DND-41 (cell line): ENCODE measurements at regions not wholly inside any gene's neighbourhood (a gene's known extent, or its start where the extent isn't known, plus 50 kb on each side); places are given as distances from the start of the nearest gene placed in this dataset.

Experiments
- ATAC-seq: fragments of 200-7000 bp; cut with Tn5 transposase; 3 replicates; pipeline ENCODE4 v1.9.1; 2021; ENCODE audit warnings: low read depth; ENCODE audit not compliant: insufficient read depth
- DNase-seq: peaks from one replicate; pipeline ENCODE4 v3.0.0-alpha.2; 2020
- H2AFZ ChIP-seq: 2 replicates; pipeline ENCODE4 v1.6.0; 2012; ENCODE audit warnings: low read depth, low read length
- H3K27ac ChIP-seq: 2 replicates; pipeline ENCODE4 v1.5.1; 2012; ENCODE audit warnings: low read length, inconsistent platforms
- H3K27me3 ChIP-seq: fragments of 200-600 bp; sonication (generic); 2 replicates; pipeline ENCODE4 v1.6.0; 2012; ENCODE audit warnings: low read length, mild to moderate bottlenecking, inconsistent platforms; ENCODE audit not compliant: insufficient read depth, poor library complexity
- H3K36me3 ChIP-seq: 2 replicates; pipeline ENCODE4 v1.5.1; 2012; ENCODE audit warnings: low read length, inconsistent platforms; ENCODE audit not compliant: insufficient read depth
- H3K4me1 ChIP-seq: 2 replicates; pipeline ENCODE4 v1.5.1; 2012; ENCODE audit warnings: mild to moderate bottlenecking, low read length; ENCODE audit not compliant: insufficient read depth
- H3K4me2 ChIP-seq: 2 replicates; pipeline ENCODE4 v1.6.0; 2012; ENCODE audit warnings: mild to moderate bottlenecking, moderate library complexity, low read length, inconsistent platforms; ENCODE audit not compliant: insufficient read depth
- H3K4me3 ChIP-seq, 2 experiments: fragments of 200-600 bp in 1 of 2; shearing (Covaris generic) in 1 of 2; 2 replicates each; pipeline ENCODE4 v1.5.1; 2012 to 2016; ENCODE audit warnings: inconsistent platforms in 2 of 2, low read length in 2 of 2, mild to moderate bottlenecking in 2 of 2, low read depth in 1 of 2, moderate library complexity in 1 of 2
- H3K79me2 ChIP-seq: 2 replicates; pipeline ENCODE4 v1.6.0; 2012; ENCODE audit warnings: low read length, inconsistent platforms; ENCODE audit not compliant: insufficient read depth
- H3K9ac ChIP-seq: 2 replicates; pipeline ENCODE4 v1.6.0; 2012; ENCODE audit warnings: low read depth, mild to moderate bottlenecking, inconsistent platforms, low read length, moderate library complexity
- H3K9me3 ChIP-seq: 2 replicates; pipeline ENCODE4 v1.5.1; 2012; ENCODE audit warnings: low read length, moderate library complexity, mild to moderate bottlenecking, inconsistent platforms; ENCODE audit not compliant: insufficient read depth, severe bottlenecking
- H4K20me1 ChIP-seq: 2 replicates; pipeline ENCODE4 v1.6.0; 2012; ENCODE audit warnings: low read length; ENCODE audit not compliant: insufficient read depth
- EZH2 ChIP-seq: IDR thresholded peaks from 3 replicates; pipeline ENCODE4 v1.6.1; 2012; ENCODE audit warnings: borderline replicate concordance, low read depth, mild to moderate bottlenecking, moderate library complexity, low read length, inconsistent platforms; ENCODE audit not compliant: severe bottlenecking
- TF ChIP-seq, protein P1 (sequence below): IDR thresholded peaks from 2 replicates; pipeline ENCODE4 v1.5.1; 2012; ENCODE audit warnings: borderline replicate concordance, low read length, moderate library complexity, mild to moderate bottlenecking; ENCODE audit not compliant: poor library complexity, severe bottlenecking; ENCODE audit errors: extremely low read depth

GRCh38 chr19:31834070-31834469, 484.8 kb upstream of the TSHZ3 start:
- Histone ChIP-seq H3K4me2 (no peak overlapping the region), H3K36me3 (no peaks in the 10 kb centered on the region), H3K9ac (no peak overlapping the region), H3K4me1 (no peaks in the 10 kb centered on the region), H3K27me3 (no peaks in the 10 kb centered on the region), H2AFZ (no peak overlapping the region), H3K9me3 (peaks cover 6% of the 10 kb centered on the region), H3K4me3 (no peak overlapping the region), H4K20me1 (no peaks in the 10 kb centered on the region), H3K27ac (no peak overlapping the region), H3K79me2 (no peaks in the 10 kb centered on the region)
- TF ChIP-seq, protein P1, sequence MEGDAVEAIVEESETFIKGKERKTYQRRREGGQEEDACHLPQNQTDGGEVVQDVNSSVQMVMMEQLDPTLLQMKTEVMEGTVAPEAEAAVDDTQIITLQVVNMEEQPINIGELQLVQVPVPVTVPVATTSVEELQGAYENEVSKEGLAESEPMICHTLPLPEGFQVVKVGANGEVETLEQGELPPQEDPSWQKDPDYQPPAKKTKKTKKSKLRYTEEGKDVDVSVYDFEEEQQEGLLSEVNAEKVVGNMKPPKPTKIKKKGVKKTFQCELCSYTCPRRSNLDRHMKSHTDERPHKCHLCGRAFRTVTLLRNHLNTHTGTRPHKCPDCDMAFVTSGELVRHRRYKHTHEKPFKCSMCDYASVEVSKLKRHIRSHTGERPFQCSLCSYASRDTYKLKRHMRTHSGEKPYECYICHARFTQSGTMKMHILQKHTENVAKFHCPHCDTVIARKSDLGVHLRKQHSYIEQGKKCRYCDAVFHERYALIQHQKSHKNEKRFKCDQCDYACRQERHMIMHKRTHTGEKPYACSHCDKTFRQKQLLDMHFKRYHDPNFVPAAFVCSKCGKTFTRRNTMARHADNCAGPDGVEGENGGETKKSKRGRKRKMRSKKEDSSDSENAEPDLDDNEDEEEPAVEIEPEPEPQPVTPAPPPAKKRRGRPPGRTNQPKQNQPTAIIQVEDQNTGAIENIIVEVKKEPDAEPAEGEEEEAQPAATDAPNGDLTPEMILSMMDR, result no peak
- no peak for TF ChIP-seq EZH2
- no peak for ATAC-seq
- no peak for DNase-seq

DNA sequence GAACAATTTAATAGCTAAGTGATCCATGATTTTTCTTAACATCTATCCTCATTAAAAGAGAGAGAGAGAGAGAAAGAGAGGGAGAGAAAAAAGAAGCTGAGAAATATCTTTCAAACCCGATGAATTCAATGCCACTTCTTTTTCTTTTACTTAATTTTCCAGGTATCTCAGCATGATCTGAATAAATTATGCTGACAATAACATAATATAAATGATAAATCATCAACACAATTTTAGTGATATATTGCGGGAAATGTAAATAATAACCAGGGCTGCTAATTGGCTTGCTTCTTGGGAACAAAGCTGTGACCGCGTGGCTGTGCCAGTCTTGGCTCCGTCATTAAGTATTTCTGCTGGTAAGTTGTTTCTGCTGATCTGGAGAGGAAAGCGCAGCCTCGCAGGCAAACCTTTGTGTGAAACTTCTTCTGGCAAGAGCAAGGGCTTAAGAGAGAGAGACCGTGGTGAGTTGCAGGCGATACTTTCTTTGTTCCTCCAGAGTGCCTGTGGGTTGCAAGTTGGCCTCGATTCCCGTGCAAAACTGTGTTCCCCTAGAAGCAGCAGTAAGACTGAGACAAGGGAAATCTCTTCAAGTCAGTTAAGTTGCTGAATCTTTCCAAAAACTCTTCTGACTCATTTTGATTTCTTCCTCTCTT, 489.1 kb upstream of the TSHZ3 start:
- Histone ChIP-seq H3K36me3 (no peaks in the 10 kb centered on the region), H3K4me3 (no peak overlapping the region), H4K20me1 (no peaks in the 10 kb centered on the region), H3K27ac (no peak overlapping the region), H3K4me1 (no peaks in the 10 kb centered on the region), H3K27me3 (no peaks in the 10 kb centered on the region), H3K79me2 (no peaks in the 10 kb centered on the region), H3K9me3 (peaks cover 6% of the 10 kb centered on the region), H3K9ac (no peak overlapping the region), H3K4me2 (no peak overlapping the region), H2AFZ (no peak overlapping the region)
- ATAC-seq (no peak), DNase-seq (no peak)
- TF ChIP-seq, protein P1, result no peak
- no peak for TF ChIP-seq EZH2

DNA sequence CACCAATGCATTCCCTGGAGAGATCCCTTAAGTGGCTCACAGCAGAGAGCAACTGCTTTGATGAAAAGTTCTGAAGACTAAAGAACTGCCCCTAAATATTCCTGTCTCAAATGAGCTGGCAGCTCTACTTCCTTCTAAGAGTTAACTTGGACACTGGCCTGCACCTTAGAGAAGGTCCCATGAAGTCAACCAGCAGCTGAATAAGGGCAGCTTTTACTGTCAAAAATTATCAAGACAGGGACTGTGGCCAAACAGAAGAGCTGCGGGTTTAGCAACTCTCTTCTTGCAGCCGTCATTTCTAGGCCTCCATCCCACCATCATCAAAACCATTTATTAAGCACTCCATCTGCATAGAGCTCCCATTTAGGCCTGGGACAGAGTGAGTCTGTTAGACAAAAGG, 491.1 kb upstream of the TSHZ3 start:
- Histone ChIP-seq H3K79me2 (no peaks in the 10 kb centered on the region), H3K9ac (no peak overlapping the region), H4K20me1 (no peaks in the 10 kb centered on the region), H2AFZ (no peak overlapping the region), H3K4me1 (no peaks in the 10 kb centered on the region), H3K9me3 (no peaks in the 10 kb centered on the region), H3K36me3 (no peaks in the 10 kb centered on the region), H3K27me3 (no peaks in the 10 kb centered on the region), H3K4me2 (no peak overlapping the region), H3K27ac (no peak overlapping the region), H3K4me3 (no peak overlapping the region)
- TF ChIP-seq, protein P1, result no peak
- no peak for TF ChIP-seq EZH2
- DNase-seq (no peak), ATAC-seq (no peak)

DNA sequence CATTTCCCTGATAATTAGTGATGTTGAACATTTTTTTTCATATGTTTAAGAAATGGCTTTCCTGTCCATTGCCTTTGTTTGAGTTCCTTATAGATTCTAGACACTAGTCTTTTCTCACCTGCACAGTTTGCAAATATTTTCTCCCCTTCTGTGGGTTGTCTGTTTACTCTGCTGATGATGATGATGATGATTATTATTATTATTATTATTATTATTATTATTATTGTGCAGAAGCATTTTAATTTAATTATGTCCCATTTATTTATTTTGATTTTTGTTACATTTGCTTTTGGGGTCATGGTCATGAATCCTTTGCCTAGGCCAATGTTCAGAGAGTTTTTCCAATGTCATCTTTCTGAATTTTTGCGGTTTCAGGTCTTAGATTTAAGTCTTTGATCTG, 492.5 kb upstream of the TSHZ3 start:
- TF ChIP-seq EZH2, result no peak
- TF ChIP-seq, protein P1, result no peak
- no peaks in the 10 kb centered on the region for H3K9me3 ChIP-seq
- no peaks in the 10 kb centered on the region for H3K27me3 ChIP-seq
- no peak overlapping the region for H2AFZ ChIP-seq
- H3K27ac ChIP-seq, result no peak overlapping the region
- no peaks in the 10 kb centered on the region for H4K20me1 ChIP-seq
- no peaks in the 10 kb centered on the region for H3K79me2 ChIP-seq
- H3K4me2 ChIP-seq, result no peak overlapping the region
- H3K36me3 ChIP-seq, result no peaks in the 10 kb centered on the region
- H3K9ac ChIP-seq, result no peak overlapping the region
- no peaks in the 10 kb centered on the region for H3K4me1 ChIP-seq
- DNase-seq (no peak), ATAC-seq (no peak)
- no peak overlapping the region for H3K4me3 ChIP-seq
